GM06990 (cell line): ENCODE measurements at regions not wholly inside any gene's neighbourhood (a gene's known extent, or its start where the extent isn't known, plus 50 kb on each side); places are given as distances from the start of the nearest gene placed in this dataset.

Experiments used
- DNase-seq: peaks from one replicate; pipeline ENCODE4 v3.0.0-alpha.2; 2011; ENCODE audit not compliant: insufficient read length; ENCODE audit errors: extremely low read depth
- H3K27me3 ChIP-seq: replicated peaks from 2 replicates; pipeline ENCODE4 v1.6.0; 2011; ENCODE audit warnings: low read length; ENCODE audit not compliant: control insufficient read depth, insufficient read depth
- H3K36me3 ChIP-seq: 2 replicates; pipeline ENCODE4 v1.5.1; 2011; ENCODE audit warnings: low read length; ENCODE audit not compliant: control insufficient read depth, insufficient read depth
- H3K4me3 ChIP-seq: replicated peaks from 2 replicates; pipeline ENCODE4 v1.5.1; 2011; ENCODE audit warnings: low read depth, mild to moderate bottlenecking, control low read depth, low read length
- CTCF ChIP-seq: IDR thresholded peaks from 2 replicates; pipeline ENCODE4 v1.5.1; 2011; ENCODE audit warnings: low read length, control low read depth, mild to moderate bottlenecking, inconsistent platforms; ENCODE audit not compliant: insufficient read depth, poor library complexity, severe bottlenecking

- no peak for TF ChIP-seq CTCF
- no peak for DNase-seq
These were observed 220.5 kb upstream of the ADRA1B start for GRCh38 chr5:159695741-159696294.

GRCh38 chr5:159697530-159697929 lies 218.8 kb upstream of the ADRA1B start:
- Histone ChIP-seq H3K4me3 (no peak overlapping the region), H3K36me3 (no peaks in the 10 kb centered on the region), H3K27me3 (no peaks in the 10 kb centered on the region)
- no peak for TF ChIP-seq CTCF
- no peak for DNase-seq

More at GRCh38 chr5:159695741-159696294, 220.5 kb upstream of the ADRA1B start:
- Histone ChIP-seq H3K27me3 (no peaks in the 10 kb centered on the region), H3K4me3 (no peak overlapping the region), H3K36me3 (no peaks in the 10 kb centered on the region)

- DNase-seq: no peak
- TF ChIP-seq CTCF: no peak
- no peak overlapping the region for H3K4me3 ChIP-seq
- H3K36me3 ChIP-seq: no peaks in the 10 kb centered on the region
- no peaks in the 10 kb centered on the region for H3K27me3 ChIP-seq
These were observed 218.0 kb upstream of the ADRA1B start for GRCh38 chr5:159698322-159698721.

- no peak for DNase-seq
- TF ChIP-seq CTCF: no peak
- no peak overlapping the region for H3K4me3 ChIP-seq
- H3K27me3 ChIP-seq: no peaks in the 10 kb centered on the region
- no peaks in the 10 kb centered on the region for H3K36me3 ChIP-seq
These were observed 216.3 kb upstream of the ADRA1B start for GRCh38 chr5:159700016-159700415.

GRCh38 chr5:159702301-159702700 lies 214.0 kb upstream of the ADRA1B start:
- DNase-seq: no peak
- TF ChIP-seq CTCF: no peak
- no peaks in the 10 kb centered on the region for H3K27me3 ChIP-seq

GRCh38 chr5:159702826-159703225 lies 213.5 kb upstream of the ADRA1B start:
- Histone ChIP-seq H3K4me3 (no peak overlapping the region), H3K36me3 (no peaks in the 10 kb centered on the region), H3K27me3 (no peaks in the 10 kb centered on the region)
- DNase-seq: no peak
- TF ChIP-seq CTCF: no peak

More at GRCh38 chr5:159702301-159702700, 214.0 kb upstream of the ADRA1B start:
- Histone ChIP-seq H3K36me3 (no peaks in the 10 kb centered on the region), H3K4me3 (no peak overlapping the region)
